ENCODE measurements at regions not wholly inside any gene's neighbourhood (a gene's known extent, or its start where the extent isn't known, plus 50 kb on each side); places are given as distances from the start of the nearest gene placed in this dataset.
"Not testable (repeated sequence)": the region's sequence is repeated elsewhere in the genome, so short reads cannot be mapped to it uniquely, and the experiment has no call there.

GRCh38 chr4:32662803-32663202 lies 1942.6 kb downstream of the PCDH7 start:
- no peak for DNase-seq

DNA sequence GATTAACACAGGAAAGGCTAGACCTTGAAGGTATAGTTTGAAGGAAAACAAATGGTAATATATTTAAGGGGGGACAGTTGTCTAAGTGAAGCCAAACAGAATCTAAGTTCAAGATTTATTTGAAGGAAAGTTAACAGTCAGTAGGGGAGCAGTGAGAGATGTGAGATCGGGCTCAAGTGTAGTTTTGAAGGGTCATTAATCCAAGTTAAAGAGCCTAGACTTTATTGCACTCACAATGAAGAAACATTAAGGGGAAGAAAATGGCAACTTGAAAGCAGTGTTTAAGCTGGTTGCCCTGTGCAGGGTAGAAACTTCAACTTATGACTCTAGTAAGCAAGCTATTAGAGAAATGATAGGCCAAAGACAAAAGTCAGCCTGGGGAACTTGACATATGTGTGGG lies 1952.2 kb downstream of the PCDH7 start:
- DNase-seq: no peak

- no peak for DNase-seq
Observed at GRCh38 chr4:32680946-32681345, 1960.8 kb downstream of the PCDH7 start.

GRCh38 chr4:32684160-32684559 lies 1964.0 kb downstream of the PCDH7 start:
- no peak for DNase-seq

DNA sequence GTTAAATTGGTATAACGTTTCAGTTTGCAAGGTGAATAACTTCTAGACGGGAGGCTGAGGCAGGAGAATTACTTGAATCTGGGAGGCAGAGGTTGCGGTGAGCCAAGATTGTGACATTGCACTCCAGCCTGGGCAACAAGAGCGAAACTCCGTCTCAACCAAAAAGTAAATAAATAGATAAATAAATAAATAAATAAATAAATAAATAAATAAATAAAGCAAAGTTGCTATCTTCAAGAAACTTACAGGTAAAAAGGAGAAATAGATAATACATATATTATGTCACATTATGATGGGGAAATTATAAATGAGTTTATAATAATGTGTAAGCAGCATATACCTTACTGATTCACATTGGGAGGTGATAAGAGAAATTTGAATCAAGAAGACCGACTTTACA lies 1966.0 kb downstream of the PCDH7 start:
- no peak for DNase-seq

- DNase-seq: no peak
Observed at GRCh38 chr4:32689518-32689917, 1969.3 kb downstream of the PCDH7 start.

DNA sequence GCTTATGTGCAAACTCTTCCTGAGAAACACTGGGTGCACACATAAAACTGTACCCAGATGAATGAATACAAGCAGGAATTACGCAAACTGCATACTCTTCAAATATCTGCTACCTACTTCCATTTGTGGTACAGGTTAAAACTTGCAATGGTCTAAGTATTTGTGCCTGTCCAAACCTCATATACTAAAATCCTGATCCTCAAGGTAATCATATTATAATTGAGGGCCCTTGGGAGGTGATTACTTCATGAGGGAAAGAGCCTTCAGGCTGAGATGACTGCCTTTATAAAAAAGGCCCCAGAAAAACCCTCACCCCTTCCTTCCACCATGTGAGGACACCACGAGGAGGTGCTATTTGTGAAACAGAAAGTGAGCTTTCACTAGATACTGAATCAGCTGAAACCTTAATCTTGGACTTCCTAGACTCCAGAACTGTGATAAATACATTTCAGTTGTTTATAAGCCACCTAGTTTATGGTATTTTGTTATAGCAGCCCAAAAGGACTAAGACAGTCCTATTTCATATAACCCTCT lies 1977.2 kb downstream of the PCDH7 start:
- DNase-seq: no peak

- no peak for DNase-seq
Observed at GRCh38 chr4:32700838-32701237, 1980.7 kb downstream of the PCDH7 start.

GRCh38 chr4:32706893-32707292 lies 1986.7 kb downstream of the PCDH7 start:
- DNase-seq: no peak

DNA sequence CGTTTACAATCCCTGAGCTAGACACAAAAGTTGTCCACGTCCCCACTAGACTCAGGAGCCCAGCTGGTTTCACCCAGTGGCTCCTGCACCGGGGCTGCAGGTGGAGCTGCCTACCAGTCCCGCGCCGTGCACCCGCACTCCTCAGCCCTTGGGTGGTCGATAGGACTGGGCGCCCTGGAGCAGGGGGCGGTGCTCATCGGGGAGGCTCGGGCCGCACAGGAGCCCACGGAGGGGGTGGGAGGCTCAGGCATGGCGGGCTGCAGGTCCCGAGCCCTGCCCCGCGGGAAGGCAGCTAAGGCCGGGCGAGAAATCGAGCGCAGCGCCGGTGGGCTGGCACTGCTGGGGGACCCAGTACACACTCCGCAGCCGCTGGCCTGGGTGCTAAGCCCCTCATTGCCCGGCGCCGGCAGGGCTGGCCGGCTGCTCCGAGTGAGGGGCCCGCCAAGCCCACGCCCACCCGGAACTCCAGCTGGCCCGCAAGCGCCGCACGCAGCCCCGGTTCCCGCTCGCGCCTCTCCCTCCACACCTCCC lies 1996.0 kb downstream of the PCDH7 start:
- not testable (repeated sequence) for DNase-seq

DNA sequence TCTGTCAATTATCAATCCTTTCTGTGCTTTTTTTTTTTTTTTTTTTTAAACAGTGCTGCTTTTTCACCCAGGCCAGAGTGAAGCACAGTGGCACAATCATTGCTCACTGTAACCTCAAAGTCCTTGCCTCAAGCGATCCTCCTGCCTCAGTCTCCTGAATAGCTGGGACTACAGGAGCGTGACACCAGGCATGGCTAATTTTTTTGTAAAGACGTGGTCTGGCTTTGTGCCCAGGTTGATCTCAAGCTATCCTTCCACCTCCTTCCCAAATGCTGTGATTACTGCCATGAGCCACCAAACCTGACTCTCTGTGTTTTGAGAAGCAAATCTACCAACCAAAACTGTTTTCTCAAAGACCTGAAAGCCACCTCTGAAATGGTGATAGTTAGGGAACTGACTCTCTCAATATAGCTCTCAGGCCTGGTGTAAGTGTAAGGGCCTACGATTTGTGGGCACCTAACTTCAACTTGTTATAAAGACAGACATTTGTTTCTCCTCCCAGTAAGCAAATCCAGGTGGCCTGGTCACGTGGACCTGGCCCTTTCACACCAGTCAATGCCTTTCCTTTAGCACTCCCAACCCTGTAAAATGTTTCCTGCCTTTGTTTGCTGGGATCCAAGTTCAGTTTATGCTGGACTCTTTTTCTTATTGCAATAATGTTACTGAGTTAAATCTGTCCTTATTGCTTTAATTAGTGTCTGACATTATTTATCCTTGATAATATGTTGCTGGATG lies 2015.9 kb downstream of the PCDH7 start:
- DNase-seq: peak in 1 of 2 experiments; percentile 7

DNA sequence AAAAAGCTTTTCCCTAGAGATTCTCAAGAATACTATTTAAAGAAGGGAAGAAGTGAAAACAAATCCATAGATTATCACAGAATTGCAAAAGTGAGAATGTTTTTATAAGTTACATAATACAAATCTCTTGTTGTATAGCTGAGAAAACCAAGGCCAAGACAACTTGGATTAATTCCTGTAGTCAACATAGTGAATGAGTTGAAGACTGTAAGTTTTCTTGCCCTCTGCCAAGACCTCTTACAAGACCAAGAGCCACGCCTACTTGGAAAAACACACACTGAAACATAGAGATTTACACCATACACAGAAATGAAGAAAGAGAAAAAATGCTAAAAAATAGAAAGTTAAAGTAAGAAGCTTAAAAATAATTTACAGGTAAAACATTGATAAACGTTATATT lies 2024.0 kb downstream of the PCDH7 start:
- no peak for DNase-seq

DNA sequence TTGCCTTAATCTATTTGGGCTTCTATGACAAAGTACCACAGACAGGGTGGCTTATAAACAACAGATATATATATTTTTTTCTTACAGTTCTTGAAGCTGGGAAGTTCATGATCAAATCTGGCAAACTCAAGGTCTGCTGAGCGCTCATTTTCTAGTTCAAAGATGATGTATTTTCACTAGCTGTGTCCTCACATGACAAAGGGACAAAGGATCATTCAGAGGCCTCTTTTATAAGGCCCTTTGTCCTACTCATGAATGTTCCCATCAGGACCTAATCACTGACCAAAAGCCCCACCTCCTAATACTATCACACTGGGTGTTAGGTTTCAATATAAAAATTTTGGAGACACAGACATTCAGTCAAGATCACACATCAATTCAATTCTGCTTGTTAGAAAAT lies 2025.2 kb downstream of the PCDH7 start:
- DNase-seq: no peak

DNA sequence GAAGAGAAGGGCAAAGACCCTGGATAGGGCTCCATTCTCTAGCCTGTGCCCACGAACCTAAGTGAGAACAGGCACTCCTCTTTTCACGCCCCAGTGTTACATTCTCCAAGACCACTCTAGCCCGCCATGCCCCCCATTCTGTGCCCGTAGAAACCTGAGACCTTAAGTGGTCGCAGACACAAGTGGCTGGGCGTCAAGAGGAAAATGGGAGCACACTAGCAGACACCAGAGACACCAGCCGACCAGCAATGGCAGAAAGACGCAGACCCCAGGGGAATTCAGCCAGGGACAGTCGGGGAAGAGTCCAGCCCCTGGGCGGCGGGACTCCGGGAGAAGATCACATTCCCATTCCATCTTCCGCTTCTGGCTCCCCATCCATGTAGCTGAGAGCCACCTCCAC lies 2027.9 kb downstream of the PCDH7 start:
- no peak for DNase-seq

DNA sequence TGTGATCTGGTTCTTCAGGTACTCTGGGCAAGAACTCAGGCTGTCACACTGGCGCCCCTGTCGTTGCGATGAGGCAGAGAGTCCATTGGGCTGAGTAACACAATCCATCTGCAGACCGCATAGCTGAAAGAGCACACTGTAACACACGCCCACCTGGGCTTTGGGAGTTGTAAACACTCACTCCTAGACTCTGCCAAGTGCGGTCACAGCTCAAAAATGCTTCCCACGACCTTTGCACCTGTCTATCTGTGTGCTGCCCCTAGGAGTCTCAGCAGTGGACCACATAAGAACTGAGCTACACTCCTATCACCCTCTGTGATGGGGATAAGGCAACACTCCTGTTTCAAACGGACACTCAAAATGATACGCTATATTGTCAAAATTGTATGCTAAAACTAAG lies 2028.3 kb downstream of the PCDH7 start:
- no peak for DNase-seq

DNA sequence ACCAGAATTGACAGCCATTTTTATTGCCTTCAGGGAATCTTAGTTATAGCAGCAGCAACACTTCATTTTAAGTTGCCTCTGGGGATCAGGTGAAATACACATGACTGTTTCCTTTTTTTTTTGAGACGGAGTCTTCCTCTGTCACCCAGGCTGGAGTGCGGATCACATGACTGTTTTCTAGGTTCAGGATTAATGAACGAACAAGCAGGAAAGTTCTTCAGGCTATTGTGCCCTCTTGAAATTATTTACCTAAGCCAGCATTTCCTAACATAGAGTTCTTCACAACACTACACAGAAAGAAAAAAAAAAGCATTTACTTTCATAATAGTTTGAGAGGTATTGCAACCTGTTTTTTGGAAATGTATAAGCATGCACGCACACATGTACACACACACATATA lies 2032.8 kb downstream of the PCDH7 start:
- DNase-seq: no peak

DNA sequence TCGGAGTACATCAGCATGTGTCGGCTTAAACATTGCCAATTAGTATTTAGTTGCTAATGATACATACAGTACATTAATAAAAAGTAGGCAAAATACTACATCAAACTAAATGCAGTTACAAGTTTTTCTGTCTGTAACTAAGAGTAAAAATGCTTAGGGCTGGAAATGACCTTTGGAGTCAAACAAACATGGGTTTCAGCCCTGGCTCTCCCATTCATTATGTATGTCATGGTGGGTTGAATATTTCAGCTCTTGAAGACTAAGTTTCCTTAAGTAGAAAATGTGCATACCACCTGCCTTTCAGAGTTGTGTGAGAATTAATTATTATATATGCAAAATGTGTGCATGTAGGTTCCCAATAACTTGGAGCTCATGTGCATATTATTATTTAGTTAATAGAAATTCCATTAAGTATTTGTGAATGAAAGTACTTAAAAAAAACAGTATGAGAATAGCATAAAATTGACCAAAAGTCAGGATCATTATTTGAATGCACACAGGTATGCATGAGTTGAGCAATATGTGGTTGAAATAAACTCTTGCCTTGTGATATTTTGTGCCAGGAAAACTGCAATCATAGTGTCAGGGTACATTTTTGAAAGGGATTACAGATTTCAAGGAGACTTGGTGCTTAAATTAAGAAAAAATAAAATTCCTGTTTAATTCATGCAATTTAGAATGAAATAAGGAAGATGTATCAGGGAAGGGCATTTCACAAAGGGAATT lies 2048.7 kb downstream of the PCDH7 start:
- no peak for DNase-seq

DNA sequence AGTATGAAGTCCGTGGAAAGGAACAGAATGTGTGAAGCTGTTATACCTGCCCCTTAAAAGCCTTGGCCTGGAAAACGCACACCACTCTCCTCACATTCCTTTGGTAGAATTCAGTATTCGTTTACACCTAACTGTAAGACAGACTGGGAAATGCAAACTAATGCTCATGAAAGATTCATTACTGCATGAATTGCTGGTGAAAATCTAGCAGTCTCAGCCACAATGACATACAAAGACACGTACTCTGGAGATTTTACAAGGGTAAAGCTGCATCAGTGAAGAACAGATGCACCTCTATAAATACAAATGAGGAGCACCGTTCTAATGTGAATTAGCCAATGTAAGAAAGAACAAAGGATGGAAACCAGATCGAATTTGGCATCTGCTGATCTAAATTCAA lies 2051.3 kb downstream of the PCDH7 start:
- DNase-seq: no peak

DNA sequence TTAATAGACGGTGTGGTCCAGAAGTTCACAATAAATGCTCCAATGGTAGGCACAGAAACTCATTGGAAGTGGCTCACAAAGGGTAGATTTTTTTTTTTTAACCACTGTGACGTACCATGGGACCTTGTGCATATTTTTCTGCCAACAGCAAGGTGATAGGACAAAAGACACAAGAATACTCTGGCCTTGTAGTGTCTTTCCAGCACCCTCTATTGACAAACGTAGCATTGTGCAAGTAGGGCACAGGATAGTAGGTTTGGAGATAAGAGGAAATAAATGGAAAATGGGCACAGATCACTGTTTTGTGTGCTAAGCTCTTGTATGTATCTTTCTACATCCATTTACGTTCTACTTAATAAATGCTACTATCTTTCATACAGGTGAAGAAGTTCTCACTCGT lies 2054.9 kb downstream of the PCDH7 start:
- DNase-seq: peak in 1 of 2 experiments; percentile 48

DNA sequence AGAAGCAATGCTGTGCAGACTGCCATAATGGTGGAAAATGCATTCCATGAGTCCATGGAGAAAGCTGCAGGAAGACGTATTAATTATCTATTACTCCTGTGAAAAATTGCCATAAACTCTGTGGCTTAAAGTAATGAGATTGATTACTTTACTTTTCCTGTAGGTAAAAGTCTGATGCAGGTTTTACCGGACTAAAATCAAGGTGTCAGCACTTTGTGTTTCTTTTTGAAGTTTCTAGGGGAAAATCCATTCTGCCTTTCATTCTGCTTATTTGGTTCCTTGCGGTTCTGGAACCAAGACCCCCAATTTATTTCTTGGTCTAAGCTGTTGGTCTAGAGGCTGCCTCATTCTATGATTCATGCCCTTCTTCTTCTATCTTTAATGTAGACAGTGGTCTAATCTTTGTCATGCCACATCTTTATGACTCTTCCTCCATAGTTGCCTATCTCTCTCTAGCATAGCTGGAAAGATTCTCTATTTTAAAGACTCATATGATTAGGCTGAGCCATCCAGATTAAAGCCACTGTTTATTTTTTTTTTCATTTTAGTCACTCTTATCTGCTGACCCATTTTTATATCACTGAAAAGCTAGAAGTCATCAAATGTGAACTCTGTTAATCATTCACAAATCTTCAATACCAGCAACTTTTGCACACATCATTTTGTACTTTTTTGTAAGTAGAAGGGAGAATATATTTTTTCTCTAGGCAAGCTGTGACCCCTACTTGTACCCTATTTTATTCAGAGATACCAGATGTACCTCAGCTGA lies 2056.4 kb downstream of the PCDH7 start:
- no peak for DNase-seq

- no peak for DNase-seq
Observed at GRCh38 chr4:32778025-32778424, 2057.9 kb downstream of the PCDH7 start.

GRCh38 chr4:32778938-32779337 lies 2058.8 kb downstream of the PCDH7 start:
- DNase-seq: no peak

DNA sequence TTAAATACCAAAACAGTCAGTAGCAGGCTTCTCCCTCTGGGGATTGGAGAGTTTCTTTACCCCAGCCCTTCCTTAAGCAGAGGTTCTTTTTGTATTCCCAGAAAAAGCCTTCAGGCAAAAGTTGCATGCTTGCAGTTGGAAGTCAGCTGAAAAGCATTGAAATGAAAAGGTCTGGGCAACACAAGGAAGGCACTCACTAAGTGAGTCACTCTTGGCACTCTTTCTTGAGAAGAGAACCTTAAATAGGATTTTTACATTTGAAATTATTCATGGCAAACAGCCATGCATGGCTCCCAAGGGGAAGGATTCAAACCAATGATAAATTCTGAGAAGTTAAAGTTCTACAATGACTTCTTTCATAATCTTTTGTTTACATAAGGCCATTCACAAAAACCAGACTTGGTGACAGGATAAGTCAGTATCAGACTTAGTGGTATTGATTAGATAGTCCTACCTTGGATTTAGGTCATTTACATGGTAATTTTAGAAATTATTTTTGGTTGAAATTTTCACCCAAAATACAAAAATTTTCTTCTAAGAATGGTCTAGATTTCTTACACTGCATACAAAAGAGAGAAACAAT lies 2068.9 kb downstream of the PCDH7 start:
- peak; percentile 21 to 82 for DNase-seq

Measured in NCI-H446 (cell line).